Right cardiac atrium (tissue), 5 donors: ENCODE measurements at regions not wholly inside any gene's neighbourhood (a gene's known extent, or its start where the extent isn't known, plus 50 kb on each side); places are given as distances from the start of the nearest gene placed in this dataset.
"Not testable (repeated sequence)": the region's sequence is repeated elsewhere in the genome, so short reads cannot be mapped to it uniquely, and the experiment has no call there.

Experiments
- ATAC-seq, 2 donors: fragments of 200-7000 bp; cut with Tn5 transposase; one replicate each; pipeline versions ENCODE4 v1.8.0 to v1.9.1; 2020; ENCODE audit warnings: moderate library complexity in 2 of 2, mild to moderate bottlenecking in 1 of 2
- DNase-seq, 3 donors: peaks; one replicate each; pipeline ENCODE4 v3.0.0-alpha.2; 2020
- H3K27ac ChIP-seq: one replicate; pipeline ENCODE4 v1.5.1; 2013; ENCODE audit warnings: mild to moderate bottlenecking, low read length, control low read depth, moderate library complexity
- H3K27me3 ChIP-seq: one replicate; pipeline ENCODE4 v1.6.1; 2013; ENCODE audit not compliant: control insufficient read depth, insufficient read depth
- H3K4me1 ChIP-seq: one replicate; pipeline ENCODE4 v1.6.1; 2013; ENCODE audit warnings: low read length; ENCODE audit not compliant: control insufficient read depth, insufficient read depth
- H3K4me3 ChIP-seq: one replicate; pipeline ENCODE4 v1.5.1; 2013; ENCODE audit warnings: low read length, control low read depth
- H3K9me3 ChIP-seq: one replicate; pipeline ENCODE4 v1.6.1; 2013; ENCODE audit warnings: low read length; ENCODE audit not compliant: control insufficient read depth
- WGBS: extraction: QIAGEN DNeasy Blood & Tissue Kit; methylation state at CpG from one replicate; pipeline ENCODE4 v1.1.7; 2013; 5-methylcytosine and 5-hydroxymethylcytosine counted together
- intact Hi-C, 4 donors: fragments of 100-400 bp; cut with DNase I; formaldehyde crosslinking; loops; one replicate each; pipeline versions ENCODE4 v1.11.0 to v1.14.0; 2022 to 2023
- donor health status: healthy with polysubstance abuse.
- donor health status: DM: no; HTN: yes; CAD: no.
- donor health status: DM: no; HTN: no; CAD: no.
- donor health status: DM: no; HTN: yes; CAD: no; lungs with severe emphysema.
- donor health status: DM: yes; HTN: yes; CAD: no.

- Histone ChIP-seq H3K27me3 (no peaks in the 10 kb centered on the region), H3K4me1 (no peaks in the 10 kb centered on the region), H3K4me3 (no peak overlapping the region), H3K9me3 (no peaks in the 10 kb centered on the region), H3K27ac (no peak overlapping the region)
- ATAC-seq (peak in 1 of 2 donors; percentile 29), DNase-seq (no peak)
- 73% methylated on average over 1 of the region's 1 CpG for WGBS
- intact Hi-C loops, result no loop called here
These were observed 324.9 kb upstream of the CITED2 start for GRCh38 chr6:139699335-139699734.

GRCh38 chr6:139698526-139699176 lies 324.2 kb upstream of the CITED2 start:
- ATAC-seq (peak in 1 of 2 donors; percentile 40), DNase-seq (no peak)
- Histone ChIP-seq H3K27me3 (no peaks in the 10 kb centered on the region), H3K9me3 (no peaks in the 10 kb centered on the region), H3K4me1 (no peaks in the 10 kb centered on the region), H3K4me3 (no peak overlapping the region), H3K27ac (no peak overlapping the region)
- WGBS, result 84% methylated on average over 3 of the region's 3 CpGs
- intact Hi-C loops, result no loop called here

GRCh38 chr6:139697856-139698255 lies 323.4 kb upstream of the CITED2 start:
- H3K4me1 ChIP-seq, ATAC-seq, H3K9me3 ChIP-seq, H3K4me3 ChIP-seq, H3K27ac ChIP-seq, intact Hi-C loops, H3K27me3 ChIP-seq: not testable (repeated sequence)
- DNase-seq, result peak in 2 of 3 donors; percentile 44 to 54
- WGBS, result 97% methylated on average over 23 of the region's 23 CpGs

- DNase-seq, ATAC-seq, H3K4me3 ChIP-seq, H3K27ac ChIP-seq, H3K9me3 ChIP-seq, H3K4me1 ChIP-seq, intact Hi-C loops, H3K27me3 ChIP-seq: not testable (repeated sequence)
- WGBS, result 90% methylated on average over 16 of the region's 16 CpGs
These were observed 322.5 kb upstream of the CITED2 start for GRCh38 chr6:139696991-139697390.

- intact Hi-C loops, result no loop called here
- Histone ChIP-seq H3K9me3 (no peaks in the 10 kb centered on the region), H3K27ac (no peak overlapping the region), H3K4me3 (no peak overlapping the region), H3K4me1 (no peaks in the 10 kb centered on the region), H3K27me3 (no peaks in the 10 kb centered on the region)
- 80% methylated on average over 1 of the region's 1 CpG for WGBS
- ATAC-seq (no peak), DNase-seq (no peak)
These were observed 320.9 kb upstream of the CITED2 start for GRCh38 chr6:139695361-139695760.

- H3K9me3 ChIP-seq, result no peaks in the 10 kb centered on the region
- H3K4me1 ChIP-seq, result no peaks in the 10 kb centered on the region
- no peaks in the 10 kb centered on the region for H3K27me3 ChIP-seq
- H3K4me3 ChIP-seq, result no peak overlapping the region
- no peak for DNase-seq
- no peak overlapping the region for H3K27ac ChIP-seq
- intact Hi-C loops, result no loop called here
- 85% methylated on average over 1 of the region's 1 CpG for WGBS
- no peak for ATAC-seq
These were observed 319.3 kb upstream of the CITED2 start for GRCh38 chr6:139693735-139694134.

GRCh38 chr6:139690007-139690406 lies 315.6 kb upstream of the CITED2 start:
- Histone ChIP-seq H3K27ac (no peak overlapping the region), H3K4me1 (no peaks in the 10 kb centered on the region), H3K27me3 (no peaks in the 10 kb centered on the region), H3K4me3 (no peak overlapping the region), H3K9me3 (no peaks in the 10 kb centered on the region)
- no peak for ATAC-seq
- DNase-seq, result no peak
- intact Hi-C loops, result no loop called here
- WGBS, result 92% methylated on average over 1 of the region's 1 CpG

GRCh38 chr6:139687055-139687454 lies 312.6 kb upstream of the CITED2 start:
- WGBS, result 70% methylated on average over 2 of the region's 2 CpGs
- Histone ChIP-seq H3K9me3 (no peaks in the 10 kb centered on the region), H3K27me3 (no peaks in the 10 kb centered on the region), H3K4me3 (no peak overlapping the region), H3K27ac (no peak overlapping the region), H3K4me1 (no peaks in the 10 kb centered on the region)
- intact Hi-C loops, result no loop called here
- DNase-seq, result no peak
- no peak for ATAC-seq

GRCh38 chr6:139686308-139686707 lies 311.9 kb upstream of the CITED2 start:
- H3K27ac ChIP-seq, result no peak overlapping the region
- no peaks in the 10 kb centered on the region for H3K9me3 ChIP-seq
- 80% methylated on average over 5 of the region's 5 CpGs for WGBS
- intact Hi-C loops, result no loop called here
- DNase-seq (no peak), ATAC-seq (no peak)
- no peaks in the 10 kb centered on the region for H3K4me1 ChIP-seq
- H3K4me3 ChIP-seq, result no peak overlapping the region
- no peaks in the 10 kb centered on the region for H3K27me3 ChIP-seq

- Histone ChIP-seq H3K27ac (no peak overlapping the region), H3K4me1 (no peaks in the 10 kb centered on the region), H3K9me3 (no peaks in the 10 kb centered on the region), H3K27me3 (no peaks in the 10 kb centered on the region), H3K4me3 (no peak overlapping the region)
- ATAC-seq (no peak), DNase-seq (no peak)
- intact Hi-C loops, result no loop called here
These were observed 310.6 kb upstream of the CITED2 start for GRCh38 chr6:139685009-139685408.

- Histone ChIP-seq H3K27me3 (no peaks in the 10 kb centered on the region), H3K9me3 (no peaks in the 10 kb centered on the region), H3K27ac (no peak overlapping the region), H3K4me3 (no peak overlapping the region), H3K4me1 (no peaks in the 10 kb centered on the region)
- intact Hi-C loops, result no loop called here
- DNase-seq, result no peak
- no peak for ATAC-seq
- 60% methylated on average over 5 of the region's 5 CpGs for WGBS
These were observed 306.4 kb upstream of the CITED2 start for GRCh38 chr6:139680819-139681218.
